ENCODE measurements at regions not wholly inside any gene's neighbourhood (a gene's known extent, or its start where the extent isn't known, plus 50 kb on each side); places are given as distances from the start of the nearest gene placed in this dataset.
A peak's percentile ranks its signal among the peaks of the same experiment; 100 is the strongest.

GRCh38 chr19:28425046-28425931, 787.7 kb downstream of the UQCRFS1 start (continued):
- no peak for TF ChIP-seq REST (tag by site-specific recombination; IDR thresholded peaks at IDR 0.05)
- TF ChIP-seq ZNF280D (tag by site-specific recombination; IDR thresholded peaks at IDR 0.05), result no peak; the same call in 1 of the 2 replicates
- TF ChIP-seq ZNF692 (tag by site-specific recombination; IDR thresholded peaks at IDR 0.05), result peak; percentile 72; the same call in 1 of the 2 replicates
- peak; percentile 42; the same call in 1 of the 2 replicates for TF ChIP-seq YY2 (tag by site-specific recombination; IDR thresholded peaks at IDR 0.05)
- TF ChIP-seq ZNF433 (tag by site-specific recombination; IDR thresholded peaks at IDR 0.05; ENCODE audit: low read depth), result no peak
- no peak for TF ChIP-seq PRDM2 (tag by site-specific recombination; IDR thresholded peaks at IDR 0.05; ENCODE audit: borderline replicate concordance)
- 0 out of 2 replicates have a peak, but pooled peaks have one; percentile 44 for TF ChIP-seq ZNF76 (tag by site-specific recombination; IDR thresholded peaks at IDR 0.05; ENCODE audit: borderline replicate concordance, low read depth)
- no peak for TF ChIP-seq ZNF112 (tag by site-specific recombination; IDR thresholded peaks at IDR 0.05)
- peak; percentile 82; the same call in 1 of the 2 replicates for TF ChIP-seq KLF16 (tag by site-specific recombination; IDR thresholded peaks at IDR 0.05)
- TF ChIP-seq ZBTB11 (tag by site-specific recombination; conservative IDR thresholded peaks at IDR 0.05; ENCODE audit: low read depth), result peak; percentile 18; the same call in 1 of the 2 replicates
- no peak; the same call in none of the 2 replicates for TF ChIP-seq ZNF596 (tag by site-specific recombination; IDR thresholded peaks at IDR 0.05)
- no peak for TF ChIP-seq HOXA7 (CRISPR knock-in tag; IDR thresholded peaks at IDR 0.05; ENCODE audit: borderline replicate concordance)
- no peak for TF ChIP-seq SP2 (tag by site-specific recombination; IDR thresholded peaks at IDR 0.05)
- peak; percentile 100 for TF ChIP-seq OVOL3 (tag by site-specific recombination; IDR thresholded peaks at IDR 0.05)
- TF ChIP-seq ZNF785 (tag by site-specific recombination; IDR thresholded peaks at IDR 0.05), result no peak
- TF ChIP-seq PRDM6 (tag by site-specific recombination; IDR thresholded peaks at IDR 0.05), result peak; percentile 99
